Ectodermal cell (in vitro differentiated cells): ENCODE measurements at regions not wholly inside any gene's neighbourhood (a gene's known extent, or its start where the extent isn't known, plus 50 kb on each side); places are given as distances from the start of the nearest gene placed in this dataset.

ENCODE experiments used
- H3K27ac ChIP-seq: 2 replicates; pipeline ENCODE4 v1.7.0; 2013; ENCODE audit warnings: mild to moderate bottlenecking, low read depth, low read length; ENCODE audit not compliant: insufficient read depth, poor library complexity, severe bottlenecking
- H3K27me3 ChIP-seq: 2 replicates; pipeline ENCODE4 v1.7.0; 2013; ENCODE audit warnings: mild to moderate bottlenecking, low read length; ENCODE audit not compliant: insufficient read depth, control insufficient read depth, poor library complexity, severe bottlenecking
- H3K36me3 ChIP-seq: one replicate; pipeline ENCODE4 v1.7.0; 2013; ENCODE audit warnings: low read length; ENCODE audit not compliant: control insufficient read depth, insufficient read depth
- H3K4me1 ChIP-seq: one replicate; pipeline ENCODE4 v1.7.0; 2013; ENCODE audit warnings: low read length; ENCODE audit not compliant: control insufficient read depth, insufficient read depth
- H3K4me3 ChIP-seq: 2 replicates; pipeline ENCODE4 v1.7.0; 2013; ENCODE audit warnings: low read depth, low read length, control low read depth; ENCODE audit not compliant: insufficient read depth
- H3K9me3 ChIP-seq: 2 replicates; pipeline ENCODE4 v1.7.0; 2013; ENCODE audit warnings: mild to moderate bottlenecking, low read length, moderate library complexity; ENCODE audit not compliant: control insufficient read depth
- WGBS, 2 experiments: methylation state at CpG; one replicate each; pipeline ENCODE4 v1.1.7; 2013; ENCODE audit warnings: missing lambda C conversion rate in 2 of 2; 5-methylcytosine and 5-hydroxymethylcytosine counted together

GRCh38 chr11:116409238-116409637 is 363.5 kb downstream of the BUD13 start:
- Histone ChIP-seq H3K9me3 (no peaks in the 10 kb centered on the region), H3K36me3 (no peaks in the 10 kb centered on the region), H3K4me1 (peaks cover 9% of the 10 kb centered on the region), H3K4me3 (no peak overlapping the region), H3K27ac (no peak overlapping the region), H3K27me3 (no peaks in the 10 kb centered on the region)
- 96% methylated on average over 4 of the region's 4 CpGs for WGBS, 2 experiments

- Histone ChIP-seq H3K27ac (no peak overlapping the region), H3K4me3 (no peak overlapping the region), H3K36me3 (no peaks in the 10 kb centered on the region), H3K27me3 (no peaks in the 10 kb centered on the region), H3K9me3 (no peaks in the 10 kb centered on the region), H3K4me1 (no peaks in the 10 kb centered on the region)
- 88 to 94% methylated on average over 1 of the region's 1 CpG for WGBS, 2 experiments
These were observed 366.7 kb downstream of the BUD13 start for GRCh38 chr11:116406042-116406441.

GRCh38 chr11:116404462-116404798 is 368.4 kb downstream of the BUD13 start:
- no peak overlapping the region for H3K27ac ChIP-seq
- H3K9me3 ChIP-seq: no peaks in the 10 kb centered on the region
- H3K4me1 ChIP-seq: no peaks in the 10 kb centered on the region
- WGBS, 2 experiments: 86 to 93% methylated on average over 3 of the region's 3 CpGs
- H3K4me3 ChIP-seq: no peak overlapping the region
- no peaks in the 10 kb centered on the region for H3K36me3 ChIP-seq
- H3K27me3 ChIP-seq: no peaks in the 10 kb centered on the region

- WGBS, 2 experiments: 63 to 77% methylated on average over 3 to 4 of the region's 4 CpGs
These were observed 368.9 kb downstream of the BUD13 start for GRCh38 chr11:116403794-116404461.

GRCh38 chr11:116400081-116400480 is 372.7 kb downstream of the BUD13 start:
- Histone ChIP-seq H3K36me3 (no peaks in the 10 kb centered on the region), H3K27ac (no peak overlapping the region), H3K9me3 (no peaks in the 10 kb centered on the region), H3K27me3 (no peaks in the 10 kb centered on the region), H3K4me3 (no peak overlapping the region), H3K4me1 (no peaks in the 10 kb centered on the region)
- 78 to 79% methylated on average over 5 of the region's 5 CpGs for WGBS, 2 experiments

More at GRCh38 chr11:116403794-116404461, 368.9 kb downstream of the BUD13 start:
- Histone ChIP-seq H3K27me3 (no peaks in the 10 kb centered on the region), H3K27ac (no peak overlapping the region), H3K9me3 (no peaks in the 10 kb centered on the region), H3K36me3 (no peaks in the 10 kb centered on the region), H3K4me3 (no peak overlapping the region), H3K4me1 (no peaks in the 10 kb centered on the region)

- H3K4me3 ChIP-seq: no peak overlapping the region
- no peaks in the 10 kb centered on the region for H3K36me3 ChIP-seq
- 93% methylated on average over 4 of the region's 4 CpGs for WGBS, 2 experiments
- H3K27me3 ChIP-seq: no peaks in the 10 kb centered on the region
- no peaks in the 10 kb centered on the region for H3K9me3 ChIP-seq
- no peak overlapping the region for H3K27ac ChIP-seq
- H3K4me1 ChIP-seq: no peaks in the 10 kb centered on the region
These were observed 375.1 kb downstream of the BUD13 start for GRCh38 chr11:116397602-116398084.

GRCh38 chr11:116396331-116396730 is 376.5 kb downstream of the BUD13 start:
- WGBS, 2 experiments: 89 to 100% methylated on average over 1 of the region's 2 CpGs
- H3K4me1 ChIP-seq: no peaks in the 10 kb centered on the region
- H3K27ac ChIP-seq: no peak overlapping the region
- H3K9me3 ChIP-seq: no peaks in the 10 kb centered on the region
- H3K36me3 ChIP-seq: no peaks in the 10 kb centered on the region
- H3K4me3 ChIP-seq: no peak overlapping the region
- no peaks in the 10 kb centered on the region for H3K27me3 ChIP-seq

- Histone ChIP-seq H3K36me3 (no peaks in the 10 kb centered on the region), H3K4me1 (no peaks in the 10 kb centered on the region), H3K27me3 (no peaks in the 10 kb centered on the region), H3K27ac (no peak overlapping the region), H3K9me3 (no peaks in the 10 kb centered on the region), H3K4me3 (no peak overlapping the region)
- 93 to 95% methylated on average over 3 of the region's 3 CpGs for WGBS, 2 experiments
These were observed 378.8 kb downstream of the BUD13 start for GRCh38 chr11:116394022-116394421.

GRCh38 chr11:116390963-116391362 is 381.8 kb downstream of the BUD13 start:
- H3K4me3 ChIP-seq: no peak overlapping the region
- H3K27ac ChIP-seq: no peak overlapping the region
- 75 to 81% methylated on average over 3 of the region's 3 CpGs for WGBS, 2 experiments
- H3K36me3 ChIP-seq: no peaks in the 10 kb centered on the region
- H3K9me3 ChIP-seq: no peaks in the 10 kb centered on the region
- no peaks in the 10 kb centered on the region for H3K4me1 ChIP-seq
- H3K27me3 ChIP-seq: no peaks in the 10 kb centered on the region

- WGBS, 2 experiments: 100% methylated on average over 1 of the region's 1 CpG
These were observed 384.6 kb downstream of the BUD13 start for GRCh38 chr11:116388146-116388545.

More at GRCh38 chr11:116388146-116388545, 384.6 kb downstream of the BUD13 start:
- H3K9me3 ChIP-seq: no peaks in the 10 kb centered on the region
- no peak overlapping the region for H3K27ac ChIP-seq
- H3K4me3 ChIP-seq: no peak overlapping the region
- H3K36me3 ChIP-seq: no peaks in the 10 kb centered on the region
- H3K27me3 ChIP-seq: no peaks in the 10 kb centered on the region
- H3K4me1 ChIP-seq: no peaks in the 10 kb centered on the region
